NK-92 treated with Interleukin-12 subunit alpha and Interleukin-12 subunit beta, amount 100 ng/mL, for 24 hours (cell line): ENCODE measurements at regions not wholly inside any gene's neighbourhood (a gene's known extent, or its start where the extent isn't known, plus 50 kb on each side); places are given as distances from the start of the nearest gene placed in this dataset.

ENCODE experiments used
- DNase-seq: peaks from one replicate; lab custom pipeline; 2025; lab: John Stamatoyannopoulos, UW

DNA sequence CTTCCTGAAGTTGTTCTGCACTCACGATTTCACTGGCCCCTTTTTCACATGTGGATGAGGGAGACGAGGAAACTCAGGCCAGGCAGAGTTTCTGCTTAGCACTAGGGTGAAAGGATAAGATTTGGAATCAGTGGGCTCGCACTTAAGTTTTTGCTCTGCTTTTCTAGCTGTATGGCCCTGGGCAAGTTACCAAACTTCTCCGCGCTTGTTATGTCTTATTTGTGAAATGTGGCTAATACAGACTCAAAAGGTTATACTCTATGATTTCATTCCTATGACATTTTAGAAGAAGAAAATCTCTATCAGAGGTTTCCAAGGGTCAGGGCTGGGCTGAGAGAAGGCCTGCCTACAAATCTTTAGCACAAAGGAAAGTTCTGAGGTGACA, 191.9 kb upstream of the LRIG1 start:
- no peak for DNase-seq

DNA sequence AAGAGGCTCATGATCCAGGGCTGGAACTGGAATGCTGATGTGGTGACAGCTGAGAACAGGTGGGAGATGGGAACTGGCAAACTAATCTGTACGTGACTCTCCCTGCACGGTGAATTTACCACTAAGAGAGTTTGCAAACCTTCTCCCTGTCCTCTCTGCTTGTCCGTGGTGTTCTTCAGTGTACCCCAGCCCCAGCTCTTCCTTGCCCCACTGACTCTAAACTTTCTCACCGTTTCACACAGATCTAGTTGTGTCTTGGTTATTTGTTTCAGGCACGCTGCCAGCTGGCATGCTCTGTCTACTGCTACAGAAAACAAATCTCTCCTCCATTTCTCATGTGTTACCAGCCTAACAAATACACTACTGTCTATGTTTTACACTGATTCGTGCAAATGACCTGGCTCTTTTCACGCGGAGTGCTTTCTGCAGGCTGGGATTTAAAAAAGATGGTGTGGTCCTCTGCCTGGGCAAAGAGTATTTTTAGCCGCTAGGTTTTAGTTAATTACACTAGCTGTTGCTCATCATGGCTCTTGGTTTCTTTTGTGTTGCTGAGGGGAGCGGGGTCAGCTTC, 192.7 kb upstream of the LRIG1 start:
- DNase-seq: no peak

DNA sequence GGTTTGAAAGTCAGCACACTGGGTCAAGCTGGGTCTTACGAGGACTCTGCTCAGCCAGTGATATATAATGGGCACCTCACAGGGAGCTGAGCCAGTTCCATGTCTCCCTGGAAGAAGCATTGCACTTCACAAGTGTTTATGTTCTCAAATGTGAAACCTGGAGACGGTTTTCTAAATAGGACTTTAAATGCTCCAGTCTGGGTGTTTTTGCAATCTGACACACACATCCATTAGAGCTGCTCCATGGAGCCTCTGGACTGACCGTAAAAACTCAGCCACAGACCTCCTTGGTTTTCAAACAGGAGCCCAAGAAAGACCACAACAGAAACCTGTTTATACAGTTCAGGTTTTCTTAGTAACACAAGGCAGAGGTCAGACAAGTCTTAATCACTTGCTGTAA, 201.3 kb upstream of the LRIG1 start:
- DNase-seq: no peak

DNA sequence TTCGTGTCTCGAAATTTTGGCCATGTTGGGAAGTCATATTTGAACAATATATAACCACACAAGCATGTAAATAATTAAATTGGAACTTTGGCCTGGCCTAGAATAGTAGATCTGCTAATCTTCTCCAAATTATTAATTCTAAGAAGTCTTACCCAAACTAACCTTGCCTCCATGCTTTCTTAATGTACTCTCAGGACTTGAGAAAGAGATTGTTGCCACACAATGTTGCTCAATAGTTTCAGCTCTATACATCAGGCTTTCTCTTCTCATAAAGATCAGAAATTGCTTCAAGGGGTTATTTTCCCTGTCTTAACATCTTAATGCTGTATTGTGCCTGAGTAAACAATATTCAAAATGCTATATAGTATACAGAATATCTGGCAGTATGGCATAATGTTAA, 202.7 kb upstream of the LRIG1 start:
- no peak for DNase-seq

DNA sequence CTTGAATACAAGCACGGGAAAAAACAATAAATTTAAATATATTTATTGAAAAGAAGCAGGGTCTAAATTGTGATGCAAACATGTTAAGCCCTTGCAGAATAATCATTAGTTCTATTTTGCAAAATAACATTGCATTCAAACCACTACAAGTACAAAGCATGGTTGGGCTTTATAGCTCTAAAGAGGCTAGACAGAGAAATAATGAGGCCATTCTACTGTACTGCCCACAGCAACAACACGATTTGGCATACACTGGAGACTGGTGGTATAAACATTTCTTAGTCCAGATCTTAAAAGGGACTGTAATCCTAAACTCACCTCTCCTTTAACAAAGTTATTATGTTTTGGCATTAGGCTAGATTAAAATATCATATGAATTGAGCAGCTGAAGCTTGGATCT, 204.3 kb upstream of the LRIG1 start:
- DNase-seq: no peak

DNA sequence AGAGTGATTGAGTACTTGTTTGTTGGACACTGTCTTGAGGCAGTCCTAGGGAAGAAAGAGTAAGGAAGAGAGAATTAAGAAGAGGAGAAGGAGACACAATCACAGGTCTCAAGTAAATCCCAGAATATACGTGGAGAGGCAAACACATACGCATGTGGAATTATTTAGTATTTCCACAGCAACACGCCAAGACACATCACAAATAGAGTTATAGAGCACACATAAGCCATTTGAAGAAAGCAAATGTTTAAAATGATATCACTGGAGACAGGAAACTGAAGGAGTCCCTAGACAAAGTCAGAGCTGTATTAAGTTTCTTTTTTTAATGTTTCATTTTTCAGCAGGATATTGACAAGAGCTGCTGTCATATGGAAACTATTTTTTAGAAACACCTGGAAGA, 206.1 kb upstream of the LRIG1 start:
- no peak for DNase-seq

DNA sequence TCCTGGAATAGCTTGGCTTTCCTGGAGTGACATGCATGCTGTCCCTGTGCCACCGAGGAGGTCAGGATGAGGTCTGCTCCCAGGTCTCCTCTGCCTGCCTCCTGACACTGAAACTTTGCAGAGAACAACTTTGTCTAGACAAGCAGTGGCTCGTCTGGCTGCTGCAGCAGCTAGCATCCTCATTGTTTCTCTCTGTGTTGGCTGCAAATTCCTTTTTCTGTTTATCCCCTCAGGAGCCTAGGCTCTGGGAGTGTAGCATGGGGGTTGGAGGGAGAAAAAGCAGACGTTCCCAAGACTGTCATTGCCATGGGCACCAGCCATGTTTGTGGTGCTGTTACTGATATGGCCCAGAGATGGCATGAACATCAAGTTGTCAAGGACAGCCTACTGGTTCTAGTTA, 208.7 kb upstream of the LRIG1 start:
- no peak for DNase-seq

DNA sequence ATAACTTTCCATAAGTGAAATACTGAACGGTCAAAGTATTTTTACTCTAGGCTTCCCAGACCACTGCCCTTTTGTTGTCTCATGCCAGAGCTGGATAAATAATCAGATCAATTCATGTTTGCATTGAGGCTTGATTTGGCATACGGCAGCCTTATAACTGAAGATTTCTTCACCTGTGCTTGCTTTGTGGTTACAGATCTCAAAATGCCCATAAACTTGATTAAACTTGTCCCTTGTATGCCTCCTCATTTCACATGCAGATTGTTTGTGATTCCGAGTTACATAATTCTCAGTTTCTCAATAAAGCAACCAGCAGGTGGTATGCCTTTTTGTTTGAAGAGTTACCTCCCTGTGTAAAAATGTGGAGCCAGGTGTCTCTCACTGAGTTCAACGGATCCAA, 211.4 kb upstream of the LRIG1 start:
- no peak for DNase-seq

DNA sequence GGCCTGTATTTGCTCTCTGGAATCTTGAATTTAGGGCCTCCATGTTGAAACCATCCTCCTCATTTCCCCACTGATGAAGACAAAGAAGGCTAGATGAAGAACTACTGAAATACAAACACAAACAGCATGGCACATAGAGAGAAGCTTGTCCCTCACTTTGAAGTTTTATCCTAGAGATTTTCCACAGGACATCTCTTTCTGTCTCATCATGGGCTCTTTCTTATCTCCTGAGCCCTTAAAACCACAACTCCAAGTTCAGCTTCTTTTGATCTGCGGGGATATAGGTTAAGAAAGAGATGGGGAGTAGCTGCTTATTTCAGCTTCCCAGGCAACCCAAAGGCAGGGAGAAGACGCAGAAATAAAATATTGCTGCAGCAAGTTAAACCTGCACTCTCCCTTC, 213.1 kb upstream of the LRIG1 start:
- no peak for DNase-seq

DNA sequence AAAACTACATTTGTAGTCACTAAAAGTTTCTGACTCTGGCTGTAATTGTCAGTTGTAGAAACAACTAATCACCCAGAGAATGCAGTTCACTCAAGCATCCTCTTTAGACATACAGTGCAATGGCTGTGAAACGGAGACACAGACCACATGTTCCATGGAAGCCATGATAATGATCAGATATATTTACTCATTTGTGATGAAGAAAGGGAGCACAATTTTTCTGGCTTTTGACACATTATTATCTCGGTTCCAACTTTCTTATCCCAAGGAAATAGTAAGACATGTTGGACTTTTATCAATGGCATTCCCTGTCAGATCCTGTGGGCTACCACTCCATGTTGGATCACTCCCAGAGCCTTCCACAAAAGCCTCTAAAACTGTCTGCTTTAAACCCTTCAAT, 215.0 kb upstream of the LRIG1 start:
- DNase-seq: no peak

DNA sequence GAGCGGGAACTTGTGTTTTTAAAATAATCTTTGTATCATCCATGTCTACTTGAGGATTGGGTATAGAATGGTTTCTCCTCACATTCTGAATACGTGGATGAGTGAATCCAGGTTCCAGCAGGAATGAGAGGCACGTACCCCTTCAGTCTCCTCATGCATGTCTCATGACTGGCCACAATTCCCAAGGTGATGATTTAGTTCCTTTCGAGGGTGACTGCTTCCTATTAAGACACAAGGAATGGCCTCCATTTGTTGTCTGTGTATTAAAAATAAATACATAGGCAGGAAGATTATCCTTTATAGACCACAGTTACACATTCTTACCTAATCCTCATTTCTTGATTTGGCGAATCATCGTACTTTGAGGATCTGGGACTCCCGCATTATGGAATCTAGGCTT, 217.0 kb upstream of the LRIG1 start:
- no peak for DNase-seq

DNA sequence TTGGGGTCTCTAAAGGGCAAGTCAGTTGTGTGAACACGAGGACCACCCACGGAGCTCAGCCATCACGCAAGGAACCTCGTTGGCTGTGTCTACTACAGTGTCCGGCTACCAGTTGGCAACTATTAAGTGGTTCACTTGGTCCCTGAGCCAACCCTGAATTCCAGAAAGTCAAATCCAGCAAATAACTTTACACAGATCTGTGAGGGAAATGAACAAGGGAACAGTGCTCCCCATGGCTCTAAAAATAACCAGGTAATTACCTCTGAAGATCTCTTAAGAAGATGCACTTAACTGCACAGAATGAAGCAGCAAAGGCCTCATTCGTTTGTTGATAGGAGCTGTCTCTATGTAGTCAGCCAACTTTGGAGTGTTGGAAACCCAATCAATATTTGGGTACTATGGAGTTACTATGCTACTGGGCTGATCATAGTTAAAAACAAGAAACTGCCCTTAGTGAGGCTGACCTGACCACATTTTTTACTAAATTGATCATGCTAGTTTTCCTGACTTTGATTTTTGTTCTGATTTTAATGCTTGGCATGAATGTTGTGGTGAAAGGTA, 219.1 kb upstream of the LRIG1 start:
- no peak for DNase-seq

DNA sequence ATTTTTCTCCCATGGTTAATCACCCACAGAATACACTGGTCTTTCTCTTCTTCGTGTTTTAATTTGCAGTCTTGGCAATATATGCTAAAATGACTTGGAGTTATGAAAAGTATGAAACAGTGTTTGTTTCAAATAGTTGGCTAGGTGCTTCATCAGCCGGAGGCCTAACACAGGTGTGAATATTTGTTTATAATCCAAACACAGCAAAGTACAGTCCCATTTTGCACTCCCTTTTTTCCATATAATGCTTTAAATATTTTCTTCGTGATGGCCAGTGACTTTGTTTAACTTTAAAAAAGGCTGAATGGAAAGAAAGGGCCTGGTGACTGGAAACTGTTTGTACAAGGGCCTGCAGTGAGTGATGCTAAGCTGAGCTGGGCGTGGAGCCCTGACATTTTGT, 219.7 kb upstream of the LRIG1 start:
- no peak for DNase-seq

DNA sequence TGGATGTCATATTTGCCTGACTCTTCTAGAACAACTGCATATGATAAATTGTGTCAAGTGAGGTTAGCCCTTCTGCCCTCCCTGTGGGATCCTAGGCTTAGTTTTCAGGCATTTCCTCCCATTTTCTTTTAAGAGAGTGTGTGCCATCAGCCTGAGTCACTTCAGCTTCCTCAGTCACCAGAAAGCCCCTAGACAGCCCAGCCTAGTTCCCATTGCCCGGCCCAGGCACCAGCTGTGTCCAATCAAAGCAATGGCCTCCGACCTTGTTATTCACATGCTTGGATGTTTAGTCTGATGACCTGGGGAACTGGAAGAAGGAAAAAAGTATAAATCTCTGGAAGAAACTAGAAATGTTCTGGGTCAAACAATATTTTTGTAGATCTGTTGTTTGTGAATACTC, 221.9 kb upstream of the LRIG1 start:
- no peak for DNase-seq

DNA sequence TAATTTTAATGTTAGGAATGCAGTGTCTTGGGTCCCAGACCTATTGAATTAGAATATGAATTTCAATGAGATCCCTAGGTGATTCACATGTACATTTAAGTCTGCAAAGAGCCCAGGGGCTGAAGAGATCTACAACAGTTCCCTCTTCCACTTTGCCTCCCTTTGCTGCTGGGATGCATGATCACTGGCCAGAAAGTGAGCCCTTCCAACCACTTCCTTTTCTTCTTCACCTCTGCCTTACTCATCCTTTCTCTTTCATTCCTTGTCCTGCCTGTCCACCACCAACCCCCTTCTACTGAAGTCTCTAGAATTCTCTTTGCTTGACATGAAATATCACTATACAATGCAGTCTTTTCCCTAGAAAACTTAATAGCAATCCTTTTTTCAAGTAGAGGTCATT, 222.4 kb upstream of the LRIG1 start:
- no peak for DNase-seq

DNA sequence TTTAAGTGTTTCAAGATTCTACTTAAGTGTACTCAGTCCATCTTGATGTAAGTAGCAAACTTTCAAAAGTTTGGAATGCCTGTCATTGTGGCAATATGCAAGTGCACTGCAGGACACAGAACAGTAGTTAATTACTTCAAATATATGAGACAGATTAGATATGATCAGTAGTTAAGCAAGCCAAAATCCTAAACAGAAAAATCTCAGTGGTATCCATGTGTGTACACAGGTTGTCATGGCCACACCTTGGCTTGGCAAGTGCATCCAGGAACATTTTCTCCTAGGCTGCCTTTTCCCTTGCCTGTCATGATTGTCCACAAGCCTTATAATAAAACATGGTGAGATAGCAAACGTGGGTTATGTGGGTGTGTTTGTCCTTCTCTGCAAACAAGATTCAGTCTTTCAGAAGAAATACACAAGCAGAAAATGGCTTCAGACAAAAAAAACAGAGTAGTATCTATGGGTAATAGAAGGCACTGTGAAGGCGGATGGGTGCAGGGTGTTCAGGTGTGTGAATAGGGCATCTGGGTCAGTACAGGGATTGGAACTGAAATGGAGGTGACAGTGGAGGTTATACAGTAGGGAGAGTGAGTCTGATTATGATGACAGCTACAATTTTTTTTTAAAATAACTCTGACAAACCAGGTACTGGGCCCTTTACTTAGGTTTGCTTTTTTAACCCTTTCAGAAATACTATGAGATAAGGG, 229.0 kb upstream of the LRIG1 start:
- no peak for DNase-seq

DNA sequence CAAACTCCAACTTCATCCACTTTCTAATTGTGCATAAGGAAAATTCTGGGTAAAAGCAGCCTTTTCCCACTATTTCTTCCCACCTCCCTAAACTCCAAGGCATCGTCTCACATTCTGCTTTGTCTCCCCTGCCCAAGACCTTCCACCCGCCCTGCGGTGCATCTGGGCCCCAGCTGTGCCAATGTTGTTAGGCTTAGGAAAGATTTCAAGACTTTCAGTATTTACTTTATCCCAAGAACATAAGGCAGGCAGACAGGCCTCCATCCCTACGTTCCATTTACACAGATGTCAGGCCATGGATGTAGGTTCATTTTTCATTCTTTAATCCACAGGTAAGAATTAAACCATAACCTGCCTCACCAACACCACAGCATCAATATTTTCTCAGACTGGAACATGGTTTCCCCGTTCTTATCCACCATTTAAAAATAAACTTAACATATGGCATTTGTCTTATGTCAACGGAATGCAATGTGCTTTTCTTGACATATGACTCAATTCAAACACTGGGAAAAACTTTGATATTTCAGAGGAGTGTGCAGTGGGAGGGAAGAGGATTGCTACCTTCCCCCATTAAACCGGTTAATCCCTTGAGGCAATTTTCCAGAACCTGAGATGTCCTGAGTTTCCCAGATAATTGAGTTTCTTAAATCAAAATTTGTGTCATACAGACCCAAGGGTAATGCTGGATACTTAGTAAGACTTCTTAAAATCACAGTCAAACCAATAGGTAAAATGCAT, 238.0 kb upstream of the LRIG1 start:
- no peak for DNase-seq

DNA sequence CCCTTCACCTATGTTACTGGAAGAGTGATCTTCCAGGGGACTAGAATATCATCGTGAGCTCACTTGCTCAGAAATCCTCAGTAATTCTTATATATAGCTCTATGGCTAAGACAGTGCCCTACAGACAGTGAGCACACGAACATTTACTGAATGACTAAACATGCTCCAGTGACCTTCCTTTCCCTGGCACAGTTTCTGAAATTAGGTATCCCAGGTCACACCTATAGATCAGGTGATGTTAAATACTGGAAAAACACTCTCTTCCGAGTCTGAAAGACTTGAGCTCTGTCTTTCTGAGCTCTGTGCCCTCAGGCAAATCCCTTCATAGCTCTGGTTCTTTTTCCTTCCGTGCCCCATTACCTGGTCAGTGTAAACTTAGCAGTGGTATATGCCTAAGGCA, 239.4 kb upstream of the LRIG1 start:
- DNase-seq: no peak

DNA sequence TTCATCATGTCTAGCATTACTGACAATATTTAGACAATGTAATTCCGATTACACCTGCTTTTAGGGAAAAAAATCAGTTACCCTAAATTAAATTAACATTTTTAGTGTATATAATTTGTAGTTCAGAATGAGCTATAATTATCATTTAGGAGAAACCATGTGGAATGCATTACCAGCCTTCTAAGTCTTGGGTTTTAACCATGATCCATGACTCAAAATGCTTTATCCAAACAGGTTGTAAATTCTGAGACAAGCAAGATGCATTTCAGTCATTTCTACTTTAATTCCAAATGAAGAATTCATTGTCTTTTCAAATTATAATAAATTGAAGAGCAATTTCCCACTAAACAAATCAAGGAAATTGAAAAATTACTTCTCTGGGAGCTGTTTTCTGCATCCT, 243.7 kb upstream of the LRIG1 start:
- no peak for DNase-seq

DNA sequence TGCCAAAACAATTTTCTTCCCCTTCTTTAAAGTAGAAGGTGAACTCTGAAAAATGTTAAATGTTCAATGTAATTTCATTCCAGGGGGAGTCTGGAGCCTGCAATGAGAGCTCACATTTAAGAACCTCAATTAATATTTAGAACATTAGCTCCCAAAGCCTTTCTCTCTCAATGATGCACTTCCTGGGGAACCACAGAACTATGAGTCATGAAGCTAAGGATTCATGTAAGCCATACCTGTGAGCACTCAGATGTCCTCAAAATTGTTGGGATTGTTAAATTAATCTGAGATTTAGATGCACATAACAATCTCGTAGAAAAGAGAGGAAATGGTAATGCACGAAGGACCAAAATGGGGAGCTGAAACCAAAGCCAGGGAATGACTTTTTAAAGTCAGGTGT, 244.2 kb upstream of the LRIG1 start:
- DNase-seq: no peak

DNA sequence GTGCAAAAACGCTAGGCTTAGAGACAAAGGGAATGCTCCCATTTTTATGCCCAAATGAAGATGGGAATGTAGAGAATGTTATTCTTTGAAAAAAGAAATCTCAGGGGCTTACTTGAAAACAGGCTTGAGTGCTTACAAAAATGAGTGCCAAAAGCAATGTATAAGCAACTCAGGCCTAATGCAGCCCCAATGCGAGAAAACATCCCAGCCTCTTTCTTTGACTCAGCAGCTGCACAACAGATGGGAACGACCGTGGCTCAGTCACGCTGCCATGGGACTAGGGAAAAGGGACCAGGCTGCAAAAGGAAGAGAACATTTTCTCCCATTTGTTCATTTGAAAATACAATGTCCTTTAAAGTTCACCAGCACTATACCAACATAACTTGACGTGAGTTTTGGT, 246.4 kb upstream of the LRIG1 start:
- DNase-seq: no peak

DNA sequence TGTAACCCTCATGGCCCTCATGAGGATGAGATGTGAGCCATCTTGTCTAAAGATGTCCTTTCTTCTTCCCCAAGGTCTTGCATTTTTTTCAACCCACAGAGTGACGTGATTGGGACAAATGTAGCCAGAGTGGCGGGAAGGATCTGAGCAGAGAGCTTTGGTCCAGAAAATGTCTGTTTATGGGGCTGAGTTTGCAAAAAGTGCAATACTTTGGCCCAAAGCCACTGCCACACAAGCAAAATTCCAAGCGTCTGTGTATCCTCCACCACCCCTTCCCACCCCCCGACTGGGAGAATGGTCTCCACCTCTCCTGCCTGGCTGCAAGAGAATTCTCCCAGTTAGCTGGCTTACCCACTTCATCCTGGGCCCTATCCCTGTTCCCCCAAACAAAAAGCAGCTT, 246.9 kb upstream of the LRIG1 start:
- no peak for DNase-seq

DNA sequence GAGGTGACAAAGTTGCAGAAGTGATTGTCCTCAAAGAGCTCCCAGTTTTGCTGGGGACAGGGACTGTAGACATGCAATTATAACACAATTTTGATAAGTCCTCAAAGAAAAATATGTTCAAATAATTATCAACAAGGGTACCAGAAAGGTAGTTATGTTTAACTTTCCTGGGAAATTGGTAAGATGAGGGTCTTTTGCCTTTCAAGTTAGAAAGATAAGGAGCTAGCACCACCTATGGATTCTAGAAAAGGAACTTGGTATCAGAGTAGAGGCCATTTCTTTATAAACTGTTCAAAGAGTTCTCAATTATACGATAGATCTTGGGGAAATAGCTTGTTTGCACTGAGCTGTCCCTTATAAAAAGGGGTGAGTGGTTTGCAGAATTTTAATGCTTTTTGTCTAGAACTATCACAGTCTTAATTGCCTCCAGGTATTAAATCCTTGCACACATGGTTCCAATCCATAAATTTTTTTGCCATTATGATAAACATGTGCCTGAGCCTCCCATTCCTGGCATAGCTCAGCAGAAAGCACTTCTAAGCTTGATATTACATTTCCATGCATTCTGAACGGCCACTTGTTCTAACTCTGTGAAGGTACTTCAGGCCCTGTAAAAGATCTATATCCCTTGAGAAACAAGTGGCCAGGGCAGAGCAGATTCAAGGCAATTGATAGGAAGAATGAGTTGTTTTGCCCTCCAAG, 247.5 kb upstream of the LRIG1 start:
- no peak for DNase-seq
